Glutamatergic neuron (in vitro differentiated cells): ENCODE measurements at regions not wholly inside any gene's neighbourhood (a gene's known extent, or its start where the extent isn't known, plus 50 kb on each side); places are given as distances from the start of the nearest gene placed in this dataset.

ENCODE experiments used
- DNase-seq: peaks from one replicate; pipeline ENCODE4 v3.0.0; 2022
- H3K27ac Mint-ChIP-seq: one replicate; pipeline ENCODE4 v1.8.0; 2020; ENCODE audit warnings: mild to moderate bottlenecking, mixed read lengths, inconsistent platforms; ENCODE audit not compliant: unreplicated experiment
- H3K27me3 Mint-ChIP-seq: one replicate; pipeline ENCODE4 v1.8.0; 2020; ENCODE audit warnings: mild to moderate bottlenecking, moderate library complexity, mixed read lengths, inconsistent platforms; ENCODE audit not compliant: unreplicated experiment
- H3K36me3 Mint-ChIP-seq: one replicate; pipeline ENCODE4 v1.8.0; 2020; ENCODE audit warnings: mild to moderate bottlenecking, mixed read lengths, inconsistent platforms; ENCODE audit not compliant: unreplicated experiment
- H3K4me1 Mint-ChIP-seq: one replicate; pipeline ENCODE4 v1.8.0; 2020; ENCODE audit warnings: mild to moderate bottlenecking, low read depth, mixed read lengths, inconsistent platforms; ENCODE audit not compliant: unreplicated experiment
- H3K4me3 Mint-ChIP-seq: one replicate; pipeline ENCODE4 v1.8.0; 2020; ENCODE audit warnings: mild to moderate bottlenecking, mixed read lengths, inconsistent platforms; ENCODE audit not compliant: unreplicated experiment
- H3K9me3 Mint-ChIP-seq: one replicate; pipeline ENCODE4 v1.8.0; 2020; ENCODE audit warnings: mild to moderate bottlenecking, moderate library complexity, mixed read lengths, inconsistent platforms; ENCODE audit not compliant: unreplicated experiment
- CTCF ChIP-seq: fragments of 200-600 bp; sonication (generic); IDR thresholded peaks from one replicate; pipeline ENCODE4 v1.5.0; 2021; ENCODE audit not compliant: partially characterized antibody, unreplicated experiment

GRCh38 chr2:67790622-67791021 is 272.2 kb downstream of the C1D start:
- no peaks in the 10 kb centered on the region for H3K4me1 Mint-ChIP-seq
- no peak for TF ChIP-seq CTCF
- peaks cover 1% of the 10 kb centered on the region for H3K27me3 Mint-ChIP-seq
- no peaks in the 10 kb centered on the region for H3K36me3 Mint-ChIP-seq
- no peak overlapping the region for H3K4me3 Mint-ChIP-seq
- H3K27ac Mint-ChIP-seq: no peak overlapping the region
- DNase-seq: no peak
- H3K9me3 Mint-ChIP-seq: no peaks in the 10 kb centered on the region

GRCh38 chr2:67792191-67792590 is 270.6 kb downstream of the C1D start:
- H3K27me3 Mint-ChIP-seq: peaks cover 1% of the 10 kb centered on the region
- no peak overlapping the region for H3K4me3 Mint-ChIP-seq
- H3K27ac Mint-ChIP-seq: no peak overlapping the region
- H3K36me3 Mint-ChIP-seq: no peaks in the 10 kb centered on the region
- no peaks in the 10 kb centered on the region for H3K4me1 Mint-ChIP-seq
- TF ChIP-seq CTCF: no peak
- no peak for DNase-seq
- H3K9me3 Mint-ChIP-seq: no peaks in the 10 kb centered on the region

- DNase-seq: no peak
- Mint-ChIP-seq H3K27me3 (peaks cover 1% of the 10 kb centered on the region), H3K27ac (no peak overlapping the region), H3K9me3 (no peaks in the 10 kb centered on the region), H3K4me1 (no peaks in the 10 kb centered on the region), H3K36me3 (no peaks in the 10 kb centered on the region), H3K4me3 (no peak overlapping the region)
- no peak for TF ChIP-seq CTCF
These were observed 270.1 kb downstream of the C1D start for GRCh38 chr2:67792681-67793091.

- H3K36me3 Mint-ChIP-seq: no peaks in the 10 kb centered on the region
- H3K4me3 Mint-ChIP-seq: no peak overlapping the region
- H3K27ac Mint-ChIP-seq: no peak overlapping the region
- H3K27me3 Mint-ChIP-seq: no peaks in the 10 kb centered on the region
- H3K4me1 Mint-ChIP-seq: no peaks in the 10 kb centered on the region
- no peak for DNase-seq
- no peaks in the 10 kb centered on the region for H3K9me3 Mint-ChIP-seq
- TF ChIP-seq CTCF: no peak
These were observed 264.8 kb downstream of the C1D start for GRCh38 chr2:67797801-67798540.

- Mint-ChIP-seq H3K9me3 (no peaks in the 10 kb centered on the region), H3K4me1 (no peaks in the 10 kb centered on the region), H3K4me3 (no peak overlapping the region), H3K27me3 (no peaks in the 10 kb centered on the region), H3K27ac (no peak overlapping the region), H3K36me3 (no peaks in the 10 kb centered on the region)
- DNase-seq: no peak
- TF ChIP-seq CTCF: no peak
These were observed 264.2 kb downstream of the C1D start for GRCh38 chr2:67798541-67799160.
